IMR-90 (cell line): ENCODE measurements at regions not wholly inside any gene's neighbourhood (a gene's known extent, or its start where the extent isn't known, plus 50 kb on each side); places are given as distances from the start of the nearest gene placed in this dataset.
A peak's percentile ranks its signal among the peaks of the same experiment; 100 is the strongest.
"Not testable (repeated sequence)": the region's sequence is repeated elsewhere in the genome, so short reads cannot be mapped to it uniquely, and the experiment has no call there.

Experiments
- ATAC-seq: fragments of 200-7000 bp; cut with Tn5 transposase; 2 replicates; pipeline ENCODE4 v1.9.1; 2020; ENCODE audit warnings: low read depth, mild to moderate bottlenecking, moderate library complexity
- BruUV-seq: library from RNA; stranded (reverse); fragments of 400-500 nt; replicated peaks from 2 replicates; lab custom pipeline; 2021; lab: Mats Ljungman, UMichigan
- CTCF ChIA-PET: fragments of 300-600 bp; formaldehyde crosslinking; extraction: SDS; loops from one replicate; lab custom pipeline; 2021; ENCODE audit warnings: antibody characterized with exemption; lab: Yijun Ruan, JAX
- POLR2A ChIA-PET: fragments of 300-600 bp; sonication (Branson Sonifier 250); formaldehyde crosslinking; loops from one replicate; lab custom pipeline; 2022; ENCODE audit warnings: antibody characterized with exemption; ENCODE audit not compliant: unreplicated experiment; lab: Charles Lee
- DNase-seq: peaks from one replicate; pipeline ENCODE4 v3.0.0; 2013
- H2AFZ ChIP-seq: replicated peaks from 2 replicates; pipeline ENCODE3; 2013; ENCODE audit warnings: low read length, mild to moderate bottlenecking; ENCODE audit not compliant: poor library complexity
- H2AK5ac ChIP-seq: 2 replicates; pipeline ENCODE4 v1.6.1; 2013; ENCODE audit warnings: low read depth, low read length, inconsistent platforms
- H2AK9ac ChIP-seq: replicated peaks from 2 replicates; pipeline ENCODE3; 2013; ENCODE audit warnings: mild to moderate bottlenecking, low read depth, low read length, moderate library complexity; ENCODE audit not compliant: poor library complexity
- H2BK120ac ChIP-seq: 2 replicates; pipeline ENCODE4 v1.6.1; 2013; ENCODE audit warnings: low read depth, low read length, inconsistent platforms
- H2BK15ac ChIP-seq: 3 replicates; pipeline ENCODE4 v1.6.1; 2013; ENCODE audit warnings: low read depth, low read length, inconsistent platforms
- H2BK20ac ChIP-seq: 2 replicates; pipeline ENCODE4 v1.6.1; 2013; ENCODE audit warnings: low read depth, mild to moderate bottlenecking, inconsistent platforms, low read length, moderate library complexity
- H2BK5ac ChIP-seq: 2 replicates; pipeline ENCODE4 v1.6.1; 2013; ENCODE audit warnings: mild to moderate bottlenecking, low read depth, low read length, inconsistent platforms; ENCODE audit not compliant: poor library complexity, severe bottlenecking
- H3K14ac ChIP-seq: replicated peaks from 2 replicates; pipeline ENCODE4 v1.6.1; 2013; ENCODE audit warnings: low read depth, low read length, inconsistent platforms
- H3K18ac ChIP-seq: 2 replicates; pipeline ENCODE4 v1.6.1; 2013; ENCODE audit warnings: low read depth, low read length, control low read depth
- H3K23ac ChIP-seq: 2 replicates; pipeline ENCODE4 v1.6.1; 2013; ENCODE audit warnings: low read depth, low read length, inconsistent platforms
- H3K27ac ChIP-seq: 2 replicates; pipeline ENCODE4 v1.5.1; 2013; ENCODE audit warnings: mild to moderate bottlenecking, control low read depth, low read length; ENCODE audit not compliant: insufficient read depth
- H3K27me3 ChIP-seq: 2 replicates; pipeline ENCODE4 v1.6.1; 2013; ENCODE audit warnings: low read length; ENCODE audit not compliant: control insufficient read depth, insufficient read depth
- H3K36me3 ChIP-seq: 2 replicates; pipeline ENCODE4 v1.6.1; 2013; ENCODE audit warnings: low read length, mixed read lengths; ENCODE audit not compliant: control insufficient read depth, insufficient read depth
- H3K4ac ChIP-seq: 2 replicates; pipeline ENCODE4 v1.6.1; 2013; ENCODE audit warnings: low read depth, low read length, inconsistent platforms
- H3K4me1 ChIP-seq: 2 replicates; pipeline ENCODE4 v1.6.1; 2013; ENCODE audit warnings: low read length, mixed read lengths; ENCODE audit not compliant: control insufficient read depth, insufficient read depth
- H3K4me2 ChIP-seq: 2 replicates; pipeline ENCODE4 v1.6.1; 2013; ENCODE audit warnings: low read depth, mild to moderate bottlenecking, control low read depth, low read length, moderate library complexity
- H3K4me3 ChIP-seq: 2 replicates; pipeline ENCODE4 v1.5.1; 2013; ENCODE audit warnings: low read depth, mild to moderate bottlenecking, control low read depth, low read length, moderate library complexity; ENCODE audit not compliant: insufficient read depth
- H3K56ac ChIP-seq: 2 replicates; pipeline ENCODE4 v1.6.1; 2013; ENCODE audit warnings: low read length, inconsistent platforms; ENCODE audit not compliant: insufficient read depth; ENCODE audit errors: extremely low read depth
- H3K79me1 ChIP-seq, 2 experiments: 2 replicates each; pipeline ENCODE4 v1.6.1; 2013; ENCODE audit warnings: low read length in 2 of 2, inconsistent platforms in 1 of 2, low read depth in 1 of 2
- H3K9ac ChIP-seq: 2 replicates; pipeline ENCODE4 v1.6.1; 2013; ENCODE audit warnings: low read depth, low read length, control low read depth
- H3K9me1 ChIP-seq: 2 replicates; pipeline ENCODE4 v1.6.1; 2013; ENCODE audit warnings: low read length, inconsistent platforms; ENCODE audit not compliant: insufficient read depth
- H3K9me3 ChIP-seq: 2 replicates; pipeline ENCODE4 v1.6.1; 2013; ENCODE audit warnings: low read length; ENCODE audit not compliant: control insufficient read depth, insufficient read depth
- H4K20me1 ChIP-seq: 2 replicates; pipeline ENCODE4 v1.6.1; 2013; ENCODE audit warnings: low read length, inconsistent platforms; ENCODE audit not compliant: insufficient read depth
- H4K5ac ChIP-seq: 2 replicates; pipeline ENCODE4 v1.6.1; 2013; ENCODE audit warnings: mild to moderate bottlenecking, low read depth, low read length, control low read depth
- H4K8ac ChIP-seq, 2 experiments: 2 replicates each; pipeline ENCODE4 v1.6.1; 2013; ENCODE audit warnings: low read depth in 2 of 2, low read length in 2 of 2, control low read depth in 1 of 2, inconsistent platforms in 1 of 2
- H4K91ac ChIP-seq: 2 replicates; pipeline ENCODE4 v1.6.1; 2013; ENCODE audit warnings: low read depth, low read length, inconsistent platforms; ENCODE audit not compliant: insufficient read depth
- WGBS, 2 experiments: methylation state at CpG; one replicate each; pipeline versions ENCODE4 v1.1.5 to v1.1.7; 2013; ENCODE audit warnings: missing lambda C conversion rate in 2 of 2; ENCODE audit not compliant: insufficient read length in 1 of 2; ENCODE audit errors: extremely low coverage in 2 of 2; 5-methylcytosine and 5-hydroxymethylcytosine counted together
- dilution Hi-C: fragments of 300-500 bp; cut with HindIII; formaldehyde crosslinking; loops from one replicate; pipeline ENCODE4 v1.14.3; 2018; ENCODE audit warnings: low sequenced_read_pairs; ENCODE audit not compliant: unreplicated experiment
- in situ Hi-C: fragments of 300-500 bp; cut with MboI; formaldehyde crosslinking; loops from 3 replicates; pipeline ENCODE4 v1.14.3; 2019; ENCODE audit warnings: low sequenced_read_pairs, inconsistent platforms, mixed read lengths
- intact Hi-C: fragments of 100-400 bp; cut with micrococcal nuclease; formaldehyde crosslinking; loops from 2 replicates; pipeline ENCODE4 v1.10.0; 2022

DNA sequence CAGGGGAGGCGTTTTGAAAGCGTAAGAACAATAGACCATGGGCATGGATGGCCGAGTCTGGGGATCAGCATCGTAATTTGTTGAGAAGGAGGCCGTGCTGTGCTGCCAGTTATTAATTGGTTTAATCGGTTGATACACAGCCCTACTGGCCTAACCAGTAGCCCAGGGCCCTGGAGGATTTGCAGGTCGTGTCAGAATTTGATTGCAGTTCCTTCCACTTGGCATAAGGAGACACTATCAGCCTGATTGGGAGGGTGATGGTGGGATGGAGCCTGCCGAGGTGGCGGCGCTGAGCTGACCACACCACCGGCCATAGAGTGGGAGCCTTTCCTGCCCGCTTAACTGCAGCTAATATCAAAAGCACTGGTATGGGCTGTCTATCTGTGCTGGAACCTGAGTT is 133.4 kb downstream of the POTEH start:
- H2BK5ac ChIP-seq, H3K9me1 ChIP-seq, H3K79me1 ChIP-seq, ATAC-seq, H2AFZ ChIP-seq, H3K27ac ChIP-seq, H2BK120ac ChIP-seq, H3K4me1 ChIP-seq, H3K4me2 ChIP-seq, H3K4ac ChIP-seq, H4K20me1 ChIP-seq, H3K4me3 ChIP-seq, DNase-seq, H3K27me3 ChIP-seq, in situ Hi-C loops, H2AK9ac ChIP-seq, H3K9me3 ChIP-seq, H3K56ac ChIP-seq, CTCF ChIA-PET, H3K18ac ChIP-seq, H2BK15ac ChIP-seq, intact Hi-C loops, H3K14ac ChIP-seq, H4K91ac ChIP-seq, H3K23ac ChIP-seq, BruUV-seq, H3K36me3 ChIP-seq, H2AK5ac ChIP-seq, H2BK20ac ChIP-seq, POLR2A ChIA-PET, H4K5ac ChIP-seq, dilution Hi-C loops, H4K8ac ChIP-seq, H3K9ac ChIP-seq: not testable (repeated sequence)
- WGBS, 2 experiments: no CpG with 5 or more reads among the region's 12 CpGs

- H4K8ac ChIP-seq, H4K5ac ChIP-seq, H2BK120ac ChIP-seq, H3K18ac ChIP-seq, H3K9ac ChIP-seq, H3K9me3 ChIP-seq, H3K79me1 ChIP-seq, H2BK15ac ChIP-seq, intact Hi-C loops, H2BK20ac ChIP-seq, H3K23ac ChIP-seq, BruUV-seq, ATAC-seq, H3K4me1 ChIP-seq, POLR2A ChIA-PET, CTCF ChIA-PET, H3K56ac ChIP-seq, in situ Hi-C loops, H4K20me1 ChIP-seq, dilution Hi-C loops, H4K91ac ChIP-seq, H3K4ac ChIP-seq, H3K4me3 ChIP-seq, H2AFZ ChIP-seq, H3K4me2 ChIP-seq, H3K27me3 ChIP-seq, H2BK5ac ChIP-seq, H3K27ac ChIP-seq, H2AK5ac ChIP-seq, H3K14ac ChIP-seq, H3K9me1 ChIP-seq, H2AK9ac ChIP-seq, H3K36me3 ChIP-seq: not testable (repeated sequence)
- WGBS, 2 experiments: no CpG with 5 or more reads among the region's 2 CpGs
- peak; percentile 0 for DNase-seq
Measured at GRCh38 chr22:15832235-15832634, 142.4 kb downstream of the POTEH start.
